Eye (tissue), 1 donor: ENCODE measurements at regions not wholly inside any gene's neighbourhood (a gene's known extent, or its start where the extent isn't known, plus 50 kb on each side); places are given as distances from the start of the nearest gene placed in this dataset.

Experiments used
- DNase-seq: peaks from one replicate; pipeline ENCODE4 v3.0.0-alpha.2; 2015

DNA sequence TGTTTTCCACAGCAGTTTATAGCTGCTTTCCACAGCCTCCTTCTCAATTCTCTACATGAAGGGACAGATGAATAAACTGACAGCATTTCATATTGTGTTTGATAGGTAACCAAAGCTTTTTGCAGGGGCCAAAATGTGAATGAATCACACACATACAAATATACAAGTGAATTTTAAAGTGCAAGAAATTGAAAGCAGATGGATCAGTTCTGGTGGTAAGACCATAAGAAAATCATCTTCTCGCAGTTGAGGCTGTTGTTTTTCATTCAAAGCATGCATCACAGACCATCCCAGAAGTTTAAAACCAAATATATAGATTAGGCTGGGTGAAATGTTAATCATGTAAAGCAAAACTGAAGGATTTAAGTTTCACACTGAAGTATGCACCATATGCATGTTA, 1569.4 kb downstream of the PCDH9 start:
- no peak for DNase-seq

DNA sequence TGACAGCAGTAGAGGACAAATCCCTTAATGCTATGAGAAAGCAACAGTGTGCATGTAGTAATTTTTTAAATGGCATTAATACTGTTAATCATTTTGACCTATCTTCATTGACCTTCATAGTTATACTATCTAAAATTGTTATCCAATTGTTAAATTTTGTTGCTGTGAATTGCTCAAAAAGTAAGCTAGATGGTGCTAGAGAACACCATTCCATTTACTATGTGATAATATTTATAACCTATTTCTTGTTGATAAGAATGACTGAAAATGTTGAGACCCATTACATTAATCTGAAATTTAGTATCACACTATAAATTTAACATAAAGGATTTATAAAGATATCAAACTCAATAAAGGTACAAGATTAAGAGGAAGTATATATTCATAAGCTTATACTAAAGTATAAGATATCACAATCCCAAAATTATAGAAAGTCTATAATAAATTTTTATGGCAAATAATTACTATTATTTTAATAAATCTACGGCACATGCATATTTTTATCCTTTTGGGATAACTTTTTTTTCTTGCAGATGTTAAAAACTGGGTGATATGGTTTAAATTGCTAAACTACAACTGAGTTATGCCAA, 1573.3 kb downstream of the PCDH9 start:
- DNase-seq = peak; percentile 50

GRCh38 chr13:65653613-65654012, 1576.5 kb downstream of the PCDH9 start:
- DNase-seq = peak; percentile 39

GRCh38 chr13:65650321-65650720, 1579.8 kb downstream of the PCDH9 start:
- no peak for DNase-seq

- DNase-seq = no peak
These were observed 1587.1 kb downstream of the PCDH9 start for GRCh38 chr13:65642996-65643395.

GRCh38 chr13:65642301-65642700, 1587.8 kb downstream of the PCDH9 start:
- no peak for DNase-seq

DNA sequence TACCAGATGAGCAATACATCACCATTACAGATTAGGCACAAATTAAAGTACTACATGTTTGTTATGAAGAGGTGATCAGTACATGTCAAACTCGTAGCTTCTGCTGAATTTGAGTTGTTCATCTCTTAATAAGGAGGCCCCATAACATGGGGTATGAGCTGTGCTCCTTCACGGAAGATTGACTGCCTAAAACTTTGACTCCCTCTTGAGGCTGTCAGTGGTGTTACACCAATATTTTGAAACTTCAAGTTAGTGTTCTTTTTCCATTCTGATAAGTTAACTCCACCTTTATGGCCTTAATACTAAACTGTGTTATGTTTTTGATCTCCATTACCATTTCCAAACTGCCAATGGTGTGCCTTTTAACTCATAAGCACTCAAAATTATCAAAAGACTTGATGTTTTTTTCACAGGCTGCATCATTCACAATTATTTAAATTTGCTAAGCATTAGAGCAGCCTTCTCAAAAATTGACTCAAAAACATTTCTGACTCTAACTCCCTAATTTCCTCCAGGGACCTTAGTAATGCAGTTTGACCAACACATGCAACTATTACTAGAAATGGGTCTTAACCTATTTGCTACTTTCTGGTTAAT, 1591.5 kb downstream of the PCDH9 start:
- peak; percentile 39 for DNase-seq

DNA sequence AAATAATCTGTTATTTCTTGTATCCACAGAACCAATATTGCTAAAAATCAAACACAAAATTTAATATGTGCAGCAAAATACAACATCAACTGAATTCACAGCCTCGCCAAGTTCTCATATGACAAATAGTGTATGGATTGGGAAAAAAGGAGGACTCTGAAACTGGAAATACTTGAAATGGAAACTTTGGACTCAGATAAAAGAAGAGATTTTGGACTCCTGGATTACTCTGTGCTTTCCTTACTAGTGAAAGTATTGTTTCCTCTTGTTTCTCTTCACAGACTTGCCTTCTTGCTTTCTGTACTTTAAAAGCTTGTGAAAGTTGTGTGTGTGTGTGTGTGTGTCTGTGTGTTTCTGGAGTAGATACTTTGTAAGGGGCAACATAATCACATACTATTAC, 1596.3 kb downstream of the PCDH9 start:
- no peak for DNase-seq

GRCh38 chr13:65631078-65631477, 1599.1 kb downstream of the PCDH9 start:
- no peak for DNase-seq

GRCh38 chr13:65629926-65630325, 1600.2 kb downstream of the PCDH9 start:
- DNase-seq = no peak

- no peak for DNase-seq
These were observed 1607.0 kb downstream of the PCDH9 start for GRCh38 chr13:65623148-65623547.

DNA sequence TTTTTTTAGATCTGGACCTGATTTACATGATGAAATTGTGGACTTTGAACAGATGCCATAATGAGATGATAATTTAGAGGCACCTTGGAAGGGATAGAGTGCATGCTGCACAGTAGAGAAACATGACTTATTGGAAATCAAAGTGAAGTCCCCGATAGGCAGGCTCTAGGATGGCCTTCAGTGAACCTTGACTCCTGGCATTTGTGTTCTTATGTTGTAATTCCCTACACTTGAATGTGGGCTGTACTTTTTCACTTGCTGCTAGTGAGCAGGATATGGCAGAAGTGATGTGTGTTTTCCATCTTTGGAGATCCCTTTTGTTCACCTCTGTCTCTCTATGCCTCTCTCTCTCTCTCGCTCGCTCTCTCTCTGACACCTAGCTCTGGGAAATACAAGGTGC, 1614.6 kb downstream of the PCDH9 start:
- DNase-seq = no peak

GRCh38 chr13:65613004-65613403, 1617.1 kb downstream of the PCDH9 start:
- no peak for DNase-seq

DNA sequence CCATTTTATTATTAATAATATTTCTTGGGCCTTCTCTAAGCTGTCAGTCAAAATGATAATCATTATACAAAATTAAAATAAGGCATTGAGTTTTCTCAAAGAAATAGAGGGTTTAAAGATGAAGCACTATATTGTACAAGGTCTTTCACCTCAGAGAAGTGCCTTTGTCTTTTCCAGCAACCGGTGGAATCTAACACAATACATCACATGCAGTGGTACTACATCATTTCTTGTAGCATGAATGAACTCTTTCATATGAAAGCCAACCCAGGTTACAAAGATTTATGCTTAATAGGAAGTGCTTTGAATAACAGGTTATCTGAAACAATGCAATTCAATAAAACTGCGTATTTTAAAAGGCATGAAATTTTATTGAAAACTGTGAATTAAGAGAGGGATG, 1620.8 kb downstream of the PCDH9 start:
- no peak for DNase-seq

GRCh38 chr13:65606622-65607021, 1623.5 kb downstream of the PCDH9 start:
- no peak for DNase-seq

DNA sequence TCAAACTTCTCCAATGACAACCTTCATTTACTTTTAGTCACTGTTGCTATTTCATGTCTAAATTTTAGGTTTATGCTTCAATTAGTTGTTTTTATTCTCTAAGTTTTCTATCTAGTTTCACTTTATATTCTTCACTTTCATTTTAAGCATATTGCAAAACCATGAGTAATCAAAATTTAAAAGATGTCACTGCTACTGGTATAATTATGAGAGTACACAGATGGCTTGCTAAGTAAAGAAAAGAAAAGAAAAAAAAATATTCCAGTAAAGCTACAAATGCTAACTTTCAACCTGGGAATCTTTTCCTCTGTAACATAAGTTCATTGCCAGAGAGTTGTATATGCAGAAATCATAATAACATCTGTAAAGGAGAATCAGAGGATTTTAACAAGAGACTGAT, 1624.7 kb downstream of the PCDH9 start:
- DNase-seq = no peak

DNA sequence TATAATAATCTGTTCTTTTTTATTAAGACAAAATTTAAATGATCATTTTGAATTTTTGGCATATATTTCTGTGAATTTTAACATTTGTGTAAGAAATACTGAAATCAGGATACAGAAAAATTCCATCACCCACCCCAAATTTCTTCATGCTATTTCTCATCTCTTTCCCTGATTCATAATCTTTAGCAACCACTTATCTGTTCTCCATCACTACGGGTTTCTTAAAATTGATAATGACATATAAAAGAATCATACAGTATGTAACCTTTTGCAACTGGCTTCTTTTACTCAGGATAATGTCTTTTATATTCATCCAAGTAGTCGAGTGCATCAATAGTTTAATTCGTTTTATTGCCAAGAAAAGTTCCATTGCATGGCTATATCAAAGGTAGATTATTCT, 1627.0 kb downstream of the PCDH9 start:
- no peak for DNase-seq

- DNase-seq = no peak
These were observed 1628.3 kb downstream of the PCDH9 start for GRCh38 chr13:65601855-65602254.

- peak; percentile 8 for DNase-seq
These were observed 1629.4 kb downstream of the PCDH9 start for GRCh38 chr13:65600702-65601101.

DNA sequence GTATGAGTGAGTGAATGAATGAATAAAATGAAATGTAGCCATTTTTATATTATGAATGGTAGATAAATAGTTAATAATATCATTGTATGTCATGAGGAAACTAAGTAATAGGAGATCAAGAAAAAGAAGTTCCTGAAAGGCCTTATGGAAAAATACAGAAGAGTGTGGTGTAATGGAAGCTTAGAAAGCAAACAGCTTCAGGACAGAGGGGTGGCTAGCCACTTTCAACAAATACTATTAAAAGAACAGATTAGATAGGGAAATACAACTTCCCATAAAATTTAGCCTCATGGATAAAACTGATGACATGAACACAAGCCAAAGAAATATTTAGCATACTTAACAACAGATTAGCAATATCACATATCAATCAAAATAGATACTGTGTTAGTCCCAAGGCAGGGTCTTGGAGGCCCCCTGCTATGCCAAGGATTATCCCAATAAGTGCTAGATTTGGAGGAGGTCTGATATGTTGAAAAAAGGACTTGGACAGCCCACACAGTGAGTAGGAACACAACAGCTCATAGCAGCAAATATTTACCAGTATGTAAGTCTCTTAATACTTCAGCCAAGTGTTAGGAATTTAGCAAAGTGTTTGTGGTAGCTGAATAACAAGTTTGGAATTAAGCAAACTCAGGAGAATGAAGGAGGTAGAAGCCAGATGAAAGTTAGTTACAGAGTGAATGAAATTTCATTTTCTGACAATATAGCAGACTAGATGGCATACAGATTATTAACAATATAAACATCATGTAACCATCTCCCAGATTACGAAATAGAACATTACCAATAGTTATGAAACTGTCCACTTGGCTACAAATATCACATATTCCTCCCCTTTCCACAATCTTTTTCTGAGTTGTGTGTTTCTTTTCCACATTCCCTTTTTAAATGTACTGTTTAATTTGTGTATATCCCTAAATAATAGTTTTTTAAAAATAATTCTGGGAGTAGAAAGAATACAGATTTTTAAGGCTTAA, 1632.0 kb downstream of the PCDH9 start:
- DNase-seq = no peak

GRCh38 chr13:65595916-65596315, 1634.2 kb downstream of the PCDH9 start:
- no peak for DNase-seq

DNA sequence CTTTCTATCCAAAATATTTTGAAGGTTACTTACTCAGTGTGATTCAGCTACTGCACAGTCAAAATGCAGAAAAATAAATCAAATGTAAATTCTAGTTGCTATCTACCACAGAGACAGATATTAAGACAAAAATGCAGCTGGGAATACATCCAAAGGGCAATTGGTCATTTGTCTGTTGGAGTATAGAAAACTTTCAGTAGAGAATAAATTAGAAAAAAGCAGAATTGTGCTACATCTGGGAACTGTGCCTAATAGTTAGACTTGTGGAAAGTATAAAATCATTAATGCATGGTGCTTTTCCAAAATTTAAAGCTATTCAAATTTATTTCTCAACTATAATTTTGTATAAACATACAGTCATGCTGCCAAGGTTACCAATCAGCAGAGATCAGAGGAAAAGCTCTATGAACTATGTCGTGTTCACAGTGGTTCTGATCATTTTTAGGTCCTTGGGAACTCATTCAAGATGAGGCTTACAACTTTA, 1635.8 kb downstream of the PCDH9 start:
- peak; percentile 13 for DNase-seq

- DNase-seq = peak; percentile 38
These were observed 1636.8 kb downstream of the PCDH9 start for GRCh38 chr13:65593298-65593874.
